H7 (cell line): ENCODE measurements at regions not wholly inside any gene's neighbourhood (a gene's known extent, or its start where the extent isn't known, plus 50 kb on each side); places are given as distances from the start of the nearest gene placed in this dataset.

ENCODE experiments used
- DNase-seq: peaks from one replicate; pipeline ENCODE4 v3.0.0; 2012
- H3K27me3 ChIP-seq: 2 replicates; pipeline ENCODE4 v1.6.0; 2011; ENCODE audit warnings: mild to moderate bottlenecking, low read length; ENCODE audit not compliant: control insufficient read depth, insufficient read depth
- H3K36me3 ChIP-seq: replicated peaks from 2 replicates; pipeline ENCODE4 v1.5.1; 2011; ENCODE audit warnings: low read length; ENCODE audit not compliant: control insufficient read depth, insufficient read depth
- H3K4me3 ChIP-seq: 2 replicates; pipeline ENCODE4 v1.5.1; 2011; ENCODE audit warnings: low read depth, mild to moderate bottlenecking, control low read depth, low read length, moderate library complexity; ENCODE audit not compliant: insufficient read depth

DNA sequence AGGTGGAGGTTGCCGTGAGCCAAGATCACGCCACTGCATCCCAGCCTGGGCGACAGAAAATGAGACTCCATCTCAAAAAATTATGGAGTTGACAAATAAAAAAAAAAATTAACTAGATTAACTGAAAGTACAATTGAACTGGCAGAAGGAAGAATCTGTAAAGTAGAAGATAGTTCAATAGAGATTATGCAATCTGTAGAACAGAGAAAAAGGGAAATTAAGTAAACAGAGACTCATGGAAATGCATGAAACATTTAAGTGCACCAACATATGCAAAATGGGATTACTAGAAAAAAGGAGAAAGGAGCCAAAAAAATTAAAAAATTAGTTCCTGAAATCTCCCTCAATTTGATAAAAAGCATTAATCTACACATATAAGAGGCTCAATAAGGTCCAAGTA, 188.8 kb upstream of the KHDRBS2 start:
- Histone ChIP-seq H3K36me3 (no peaks in the 10 kb centered on the region), H3K4me3 (no peak overlapping the region), H3K27me3 (no peaks in the 10 kb centered on the region)
- DNase-seq, result no peak

DNA sequence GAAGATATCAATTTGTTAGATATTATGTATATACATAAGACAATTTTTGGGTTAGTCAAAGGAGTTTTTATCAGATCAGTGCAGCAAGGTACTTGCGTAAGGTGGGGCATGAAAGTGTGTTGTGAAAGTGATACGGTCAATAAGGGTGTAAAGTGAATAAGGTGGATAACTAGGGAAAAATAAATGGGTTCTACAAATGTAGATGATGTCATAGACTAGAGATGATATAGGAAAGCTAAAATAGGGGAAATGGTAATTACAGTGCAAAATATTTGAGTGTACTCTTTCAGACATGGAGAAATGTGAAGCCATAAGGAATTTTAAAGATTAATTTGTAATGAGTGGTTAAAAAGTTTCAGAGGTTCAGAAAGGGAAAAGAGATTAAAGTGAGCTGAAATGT, 180.6 kb upstream of the KHDRBS2 start:
- Histone ChIP-seq H3K27me3 (no peaks in the 10 kb centered on the region), H3K36me3 (no peaks in the 10 kb centered on the region), H3K4me3 (no peak overlapping the region)
- DNase-seq, result no peak

DNA sequence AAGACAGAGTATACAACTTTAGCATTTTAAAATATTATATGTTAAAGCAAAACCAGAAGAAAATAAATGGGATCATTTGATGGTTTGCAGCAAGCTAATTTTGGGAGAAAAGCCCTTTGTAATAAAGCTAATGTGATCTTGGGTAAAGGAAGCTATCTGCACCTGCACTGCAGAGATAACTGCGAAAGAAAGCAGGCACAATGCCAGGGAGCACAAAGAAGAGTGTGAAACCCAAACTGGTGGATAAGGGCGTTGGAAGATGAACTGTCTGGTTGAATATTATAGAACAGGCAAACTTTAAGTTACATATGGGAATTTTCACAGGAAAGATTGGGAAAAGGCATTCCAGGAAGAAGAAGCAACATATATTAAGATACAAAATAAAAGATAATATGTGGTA, 179.2 kb upstream of the KHDRBS2 start:
- Histone ChIP-seq H3K36me3 (no peaks in the 10 kb centered on the region), H3K4me3 (no peak overlapping the region), H3K27me3 (no peaks in the 10 kb centered on the region)
- DNase-seq, result no peak

DNA sequence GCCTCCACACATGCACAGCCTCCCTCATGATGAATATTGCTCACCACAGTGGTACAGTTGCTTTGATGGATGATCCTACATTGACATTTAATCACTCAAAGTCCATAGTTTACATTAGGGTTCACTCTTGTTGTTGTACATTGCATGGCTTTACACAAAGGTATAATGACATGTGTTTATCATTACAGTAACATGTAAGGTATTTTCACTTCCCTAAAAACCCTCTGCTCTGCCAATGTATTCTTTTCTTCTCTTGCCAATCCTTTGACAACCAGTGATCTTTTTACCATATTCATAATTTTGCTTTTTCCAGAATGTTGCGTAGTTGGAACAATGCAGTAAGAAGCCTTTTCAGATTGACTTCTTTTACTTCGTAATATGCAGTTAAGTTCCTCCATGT, 166.6 kb upstream of the KHDRBS2 start:
- no peaks in the 10 kb centered on the region for H3K27me3 ChIP-seq
- no peaks in the 10 kb centered on the region for H3K36me3 ChIP-seq
- no peak for DNase-seq
- H3K4me3 ChIP-seq, result no peak overlapping the region

DNA sequence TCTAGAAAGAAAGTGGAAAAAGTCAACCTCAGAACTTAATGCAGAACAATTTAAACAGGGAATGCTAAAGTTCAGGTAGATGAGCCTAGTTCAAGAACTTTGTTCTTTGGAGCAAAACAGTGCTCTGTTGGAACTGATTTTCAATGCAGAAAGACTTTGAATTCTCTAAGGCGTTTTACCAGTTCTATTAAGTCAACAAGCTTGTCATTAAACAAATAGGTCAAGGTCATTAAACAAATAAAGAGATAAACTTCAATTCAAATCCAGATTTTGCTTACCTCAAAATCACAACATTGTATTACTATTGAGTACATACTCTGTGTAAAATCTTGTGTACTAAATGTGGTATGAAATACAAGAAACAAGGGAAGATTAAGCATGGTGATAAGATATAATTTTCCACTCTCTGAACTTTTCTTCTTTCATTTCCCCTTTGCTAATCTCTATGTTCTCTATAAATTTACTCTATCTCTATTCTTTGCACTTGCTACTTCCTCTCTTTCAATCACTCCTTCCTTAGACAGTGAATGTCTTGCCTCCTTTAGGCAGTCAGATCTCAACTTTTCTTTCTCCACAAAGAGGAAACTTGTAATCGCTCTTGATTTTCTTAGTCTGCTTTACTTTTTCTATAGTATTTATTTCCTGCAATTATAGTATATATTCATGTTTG, 160.8 kb upstream of the KHDRBS2 start:
- Histone ChIP-seq H3K27me3 (no peaks in the 10 kb centered on the region), H3K4me3 (no peak overlapping the region), H3K36me3 (no peaks in the 10 kb centered on the region)
- DNase-seq, result no peak

DNA sequence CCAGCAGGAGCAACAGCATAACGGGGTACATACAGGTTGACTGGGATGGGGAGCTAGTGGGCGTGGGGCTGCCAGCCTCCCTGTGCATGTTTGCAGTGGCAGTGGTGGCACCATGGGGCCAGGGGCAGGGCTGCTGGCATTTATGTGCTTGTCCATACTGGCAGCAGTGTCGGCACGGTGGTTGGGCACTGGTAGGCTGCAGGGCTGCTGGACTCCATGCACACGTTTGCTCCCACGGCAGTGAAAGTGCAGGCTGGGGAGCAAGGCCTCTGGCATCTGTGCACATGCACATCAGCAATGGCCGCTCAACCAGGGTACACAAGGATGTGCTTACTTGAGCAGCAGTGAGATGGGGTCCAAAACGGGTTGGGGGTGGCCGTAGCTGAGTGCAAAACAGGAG, 159.5 kb upstream of the KHDRBS2 start:
- Histone ChIP-seq H3K4me3 (no peak overlapping the region), H3K36me3 (no peaks in the 10 kb centered on the region), H3K27me3 (no peaks in the 10 kb centered on the region)
- DNase-seq, result no peak

DNA sequence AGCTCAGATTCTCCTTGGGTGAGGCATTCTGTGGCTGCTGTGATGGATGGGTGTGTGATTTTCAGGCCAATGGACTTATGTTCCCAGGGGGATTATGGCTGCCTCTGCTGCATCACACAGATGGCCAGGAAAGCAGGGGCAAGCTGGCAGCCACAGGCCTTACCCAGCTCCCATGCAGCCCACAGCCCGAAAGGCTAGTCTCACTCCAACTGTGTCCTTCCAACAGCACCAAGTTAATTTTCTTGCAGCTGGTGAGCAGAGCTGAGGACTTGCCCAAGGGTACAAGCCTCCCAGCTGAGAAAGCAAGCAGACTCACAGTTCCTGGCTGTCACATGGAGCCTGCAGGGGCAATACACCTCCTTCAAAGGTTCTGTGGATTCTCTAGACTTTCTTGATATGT, 155.2 kb upstream of the KHDRBS2 start:
- H3K36me3 ChIP-seq, result no peaks in the 10 kb centered on the region
- H3K27me3 ChIP-seq, result no peaks in the 10 kb centered on the region
- no peak overlapping the region for H3K4me3 ChIP-seq
- DNase-seq, result no peak

DNA sequence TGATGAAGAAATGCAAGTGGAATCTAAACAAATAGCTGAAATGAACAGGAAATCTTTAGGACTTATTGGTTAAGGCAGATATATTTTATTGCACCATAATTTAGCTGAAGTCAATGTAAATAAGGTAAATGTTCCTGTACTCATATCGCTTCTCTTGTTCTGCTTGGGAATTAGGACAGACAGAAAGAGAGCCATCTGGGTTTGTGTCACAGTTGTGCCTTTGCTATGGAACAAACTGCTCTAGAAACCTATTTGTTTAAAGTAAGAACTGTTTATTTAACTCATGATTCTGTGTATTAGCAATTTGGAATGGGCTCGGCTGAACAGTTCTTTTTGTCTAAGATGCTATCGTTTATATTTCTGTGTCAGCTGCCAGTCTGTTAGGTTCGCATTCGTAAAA, 143.8 kb upstream of the KHDRBS2 start:
- H3K4me3 ChIP-seq, result no peak overlapping the region
- H3K36me3 ChIP-seq, result no peaks in the 10 kb centered on the region
- H3K27me3 ChIP-seq, result no peaks in the 10 kb centered on the region
- DNase-seq, result no peak

DNA sequence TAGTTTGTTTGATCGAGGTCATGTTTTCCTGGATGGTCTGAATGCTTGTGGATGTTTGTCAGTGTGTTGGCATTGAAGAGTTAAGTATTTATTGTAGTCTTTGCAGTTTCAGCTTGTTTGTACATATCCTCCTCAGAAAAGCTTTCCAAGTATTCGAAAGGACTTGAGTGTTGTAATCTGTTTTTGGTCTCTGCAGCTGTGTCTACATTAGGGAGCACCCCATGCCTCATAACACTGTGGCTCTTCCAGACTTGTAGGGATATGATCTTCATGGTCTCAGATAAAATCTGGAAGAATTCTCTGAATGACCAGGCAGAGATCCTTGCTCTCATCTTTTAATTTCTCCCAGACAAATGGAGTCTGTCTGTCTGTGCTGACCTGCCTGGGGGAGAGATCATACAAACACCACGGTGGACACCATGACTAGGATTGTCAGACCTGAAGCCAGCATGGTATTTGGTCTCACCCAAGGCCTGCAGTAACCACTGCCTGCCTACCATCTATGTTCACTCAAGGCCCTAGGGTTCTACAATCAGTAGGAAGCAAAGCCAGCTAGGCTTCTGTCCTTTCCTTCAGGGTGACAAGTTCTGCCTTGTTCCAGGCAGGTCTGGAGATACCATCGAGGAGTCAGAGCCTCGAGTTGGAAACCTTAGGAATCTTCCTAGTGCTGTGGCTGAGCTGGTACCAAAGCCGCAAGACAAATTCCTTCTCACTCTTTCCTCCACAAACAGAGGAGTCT, 114.7 kb upstream of the KHDRBS2 start:
- DNase-seq, result no peak
- H3K4me3 ChIP-seq, result no peak overlapping the region
- no peaks in the 10 kb centered on the region for H3K27me3 ChIP-seq
- no peaks in the 10 kb centered on the region for H3K36me3 ChIP-seq

DNA sequence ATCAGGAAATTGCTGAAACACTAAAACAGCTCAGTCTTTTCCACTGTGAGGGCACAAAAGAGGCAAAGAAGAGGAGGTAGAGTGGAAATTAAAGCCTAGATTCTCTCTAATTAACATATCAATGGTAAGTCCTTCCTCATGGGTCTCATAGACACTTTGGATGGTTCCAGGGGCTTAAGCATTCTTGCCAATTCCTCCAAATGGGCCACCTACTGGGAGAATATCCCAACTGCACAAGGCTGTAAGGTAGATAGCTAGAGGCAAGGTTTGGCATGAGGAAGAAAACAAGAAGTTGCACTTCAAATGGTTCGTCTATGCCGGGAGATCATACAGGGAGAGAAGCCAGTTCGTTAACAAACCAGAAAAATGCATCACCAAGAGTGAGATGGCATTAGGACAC, 107.6 kb upstream of the KHDRBS2 start:
- Histone ChIP-seq H3K4me3 (no peak overlapping the region), H3K36me3 (no peaks in the 10 kb centered on the region), H3K27me3 (no peaks in the 10 kb centered on the region)
- peak; percentile 18 for DNase-seq

DNA sequence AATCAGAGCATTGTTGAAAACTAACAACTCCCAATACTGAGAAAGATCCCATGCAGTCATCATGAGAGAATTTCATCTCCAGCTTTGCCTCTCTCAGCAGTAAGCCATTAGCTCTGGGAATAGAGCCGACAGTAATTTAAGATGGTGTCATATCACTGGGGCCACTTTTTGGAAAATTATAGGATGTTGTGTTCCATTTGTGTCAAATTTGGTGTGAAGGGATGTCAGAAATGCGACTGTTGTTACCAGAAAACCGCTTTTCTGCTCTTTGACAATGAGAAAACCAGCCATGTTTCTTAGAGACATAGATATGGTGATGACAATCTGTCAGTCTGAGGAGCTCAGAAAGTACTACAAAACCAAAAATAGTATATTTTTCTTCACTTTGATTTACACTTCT, 106.3 kb upstream of the KHDRBS2 start:
- DNase-seq, result no peak
- Histone ChIP-seq H3K27me3 (no peaks in the 10 kb centered on the region), H3K36me3 (no peaks in the 10 kb centered on the region), H3K4me3 (no peak overlapping the region)

DNA sequence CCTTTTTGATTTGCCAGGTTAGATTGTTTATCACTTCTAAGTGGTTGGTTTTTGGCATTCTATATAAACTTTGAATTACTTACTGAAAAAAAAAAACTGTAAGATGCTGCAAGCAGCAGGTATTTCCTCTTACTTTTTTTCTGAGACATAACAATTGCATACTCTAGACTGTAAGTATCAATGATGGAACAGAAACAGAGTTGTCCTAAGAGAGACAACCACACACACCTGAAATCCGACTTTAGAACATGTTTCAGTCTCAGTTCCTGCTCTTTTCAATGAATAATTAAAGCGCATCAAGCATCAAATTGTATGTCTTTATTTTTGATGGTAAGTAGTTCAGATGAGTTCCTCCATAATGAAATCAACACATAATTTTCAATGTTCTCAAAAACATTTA, 105.3 kb upstream of the KHDRBS2 start:
- no peak for DNase-seq
- Histone ChIP-seq H3K27me3 (no peaks in the 10 kb centered on the region), H3K36me3 (no peaks in the 10 kb centered on the region), H3K4me3 (no peak overlapping the region)

DNA sequence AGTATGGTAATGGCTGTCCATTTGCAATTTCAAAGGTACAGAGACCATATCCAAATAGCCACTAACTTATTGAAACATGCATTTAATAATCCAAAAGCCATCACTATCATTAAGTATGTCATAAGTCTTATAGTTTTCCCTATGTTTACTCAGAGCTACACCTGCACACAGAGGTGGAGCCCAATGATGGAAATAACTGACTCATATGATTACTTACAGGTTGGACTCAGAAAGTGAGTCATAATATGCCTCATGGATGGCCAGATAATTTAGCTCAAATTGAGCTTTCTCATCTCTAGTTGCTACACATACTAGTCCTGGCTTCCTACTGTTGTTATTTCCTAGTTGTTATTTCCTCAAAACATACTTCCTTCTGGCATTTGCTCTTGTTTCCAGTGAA, 104.4 kb upstream of the KHDRBS2 start:
- Histone ChIP-seq H3K27me3 (no peaks in the 10 kb centered on the region), H3K4me3 (no peak overlapping the region), H3K36me3 (no peaks in the 10 kb centered on the region)
- no peak for DNase-seq

DNA sequence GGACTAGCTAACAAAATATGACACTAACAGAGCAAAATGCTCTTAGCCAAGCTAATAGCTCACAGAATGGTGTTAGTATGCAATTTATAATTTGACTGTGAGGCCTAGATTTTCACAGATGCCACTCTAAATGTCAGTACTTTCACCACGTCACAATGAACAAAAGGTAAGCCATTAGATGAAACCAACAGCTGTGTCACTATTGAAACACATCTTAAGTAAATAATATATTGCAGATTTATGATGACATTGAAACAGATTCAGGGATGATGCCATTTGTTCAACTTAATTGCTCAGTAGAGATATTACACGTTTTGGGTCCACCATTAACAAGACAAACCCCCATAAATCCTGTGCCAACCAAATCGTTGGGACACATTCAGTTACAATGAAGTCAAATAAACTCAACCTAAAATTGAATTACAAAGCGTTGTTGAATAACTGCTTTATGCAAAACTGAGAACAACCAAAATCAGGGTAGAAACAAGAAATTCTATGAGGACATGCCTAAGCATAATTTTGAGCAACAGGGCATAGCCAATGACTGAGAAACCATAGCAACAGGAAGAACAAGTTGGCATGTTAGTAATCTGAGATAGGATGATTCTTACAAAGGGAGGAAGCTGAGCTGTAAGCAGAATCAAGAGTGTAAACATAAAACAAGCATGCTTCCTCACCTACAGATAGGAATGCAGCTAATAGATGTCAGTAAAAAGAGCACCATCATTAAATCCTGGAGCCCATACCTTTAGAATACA, 85.6 kb upstream of the KHDRBS2 start:
- no peaks in the 10 kb centered on the region for H3K27me3 ChIP-seq
- H3K36me3 ChIP-seq, result no peaks in the 10 kb centered on the region
- DNase-seq, result no peak
- no peak overlapping the region for H3K4me3 ChIP-seq

DNA sequence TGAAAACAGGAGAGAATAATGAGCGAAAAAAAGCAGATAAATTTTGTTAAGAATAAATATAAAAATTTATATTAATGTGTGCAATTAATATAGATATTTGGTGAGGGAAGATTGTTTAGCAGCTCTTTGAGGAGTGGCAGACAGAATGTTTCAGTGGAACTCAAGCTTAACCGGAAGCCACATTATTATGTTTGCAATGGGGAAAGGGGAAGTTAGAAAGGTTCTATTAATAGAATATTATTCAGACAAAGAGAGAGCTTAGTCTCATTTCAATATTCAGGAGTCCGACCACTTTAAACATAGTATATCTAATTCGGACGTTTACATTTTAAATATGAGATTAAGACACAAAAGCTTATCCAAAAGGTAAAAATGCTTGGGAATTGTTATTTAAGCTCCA, 81.6 kb upstream of the KHDRBS2 start:
- no peaks in the 10 kb centered on the region for H3K27me3 ChIP-seq
- DNase-seq, result no peak
- H3K4me3 ChIP-seq, result no peak overlapping the region
- no peaks in the 10 kb centered on the region for H3K36me3 ChIP-seq
